Activated CD8-positive, alpha-beta memory T cell treated with anti-CD3 and anti-CD28 coated beads for 24 hours (primary cell): ENCODE measurements at regions not wholly inside any gene's neighbourhood (a gene's known extent, or its start where the extent isn't known, plus 50 kb on each side); places are given as distances from the start of the nearest gene placed in this dataset.

Experiments used
- DNase-seq: peaks from one replicate; pipeline ENCODE4 v3.0.0-alpha.2; 2020

GRCh38 chr17:33802349-33803198, 452.5 kb upstream of the CCL2 start:
- DNase-seq = no peak

GRCh38 chr17:33803199-33803685, 451.8 kb upstream of the CCL2 start:
- no peak for DNase-seq

- no peak for DNase-seq
Observed at GRCh38 chr17:33803686-33804085, 451.4 kb upstream of the CCL2 start.

- no peak for DNase-seq
Observed at GRCh38 chr17:33804401-33804800, 450.7 kb upstream of the CCL2 start.

DNA sequence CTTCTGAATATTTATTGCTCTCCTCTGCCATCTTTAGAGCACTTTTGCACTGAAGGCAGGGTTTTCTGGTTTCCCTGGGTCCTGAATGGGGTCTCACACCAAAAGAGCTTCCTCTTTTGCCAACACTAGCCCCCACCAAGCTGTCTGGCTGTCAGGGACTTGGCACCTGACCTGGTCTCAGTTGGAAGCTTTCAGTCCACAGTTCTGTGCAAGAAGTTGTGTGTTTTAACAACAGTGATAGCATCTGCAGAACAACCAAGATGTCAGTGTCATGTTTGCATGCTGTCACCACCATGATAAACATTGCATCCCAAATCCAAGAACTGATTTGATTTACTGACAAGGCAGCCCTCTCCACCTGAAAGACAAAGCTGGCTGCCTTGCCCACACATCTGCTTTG, 448.5 kb upstream of the CCL2 start:
- DNase-seq = no peak

GRCh38 chr17:33809748-33810147, 445.3 kb upstream of the CCL2 start:
- DNase-seq = no peak

- DNase-seq = no peak
Observed at GRCh38 chr17:33811004-33811760, 443.9 kb upstream of the CCL2 start.

DNA sequence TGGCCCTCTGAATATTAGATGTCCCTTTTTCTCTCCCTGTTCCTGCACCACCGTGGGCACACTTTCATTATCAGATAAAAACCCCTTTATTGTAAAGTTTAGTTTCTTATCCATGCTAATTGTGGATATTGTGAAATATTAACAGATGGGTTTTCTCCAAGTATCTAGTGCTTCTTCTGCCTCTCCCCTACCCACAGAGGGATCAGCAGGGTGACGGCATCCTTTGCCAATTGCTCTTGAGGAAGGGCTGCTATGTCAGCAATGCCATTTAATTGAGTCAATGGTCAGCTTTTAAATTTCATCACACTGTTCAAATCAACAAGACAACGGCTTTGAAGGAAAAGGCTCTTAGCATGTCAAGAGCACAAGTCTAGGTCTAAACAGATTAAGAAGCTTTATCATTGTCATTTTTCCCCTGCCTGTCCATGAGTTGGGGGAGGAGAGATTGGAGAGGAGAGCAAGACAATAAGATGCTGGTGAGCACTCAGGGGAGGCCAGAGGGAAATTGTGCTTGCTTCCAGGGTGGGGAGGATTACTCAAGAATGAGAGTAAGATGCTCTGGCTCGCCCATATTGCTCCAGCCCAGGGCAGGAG, 443.0 kb upstream of the CCL2 start:
- DNase-seq = no peak

DNA sequence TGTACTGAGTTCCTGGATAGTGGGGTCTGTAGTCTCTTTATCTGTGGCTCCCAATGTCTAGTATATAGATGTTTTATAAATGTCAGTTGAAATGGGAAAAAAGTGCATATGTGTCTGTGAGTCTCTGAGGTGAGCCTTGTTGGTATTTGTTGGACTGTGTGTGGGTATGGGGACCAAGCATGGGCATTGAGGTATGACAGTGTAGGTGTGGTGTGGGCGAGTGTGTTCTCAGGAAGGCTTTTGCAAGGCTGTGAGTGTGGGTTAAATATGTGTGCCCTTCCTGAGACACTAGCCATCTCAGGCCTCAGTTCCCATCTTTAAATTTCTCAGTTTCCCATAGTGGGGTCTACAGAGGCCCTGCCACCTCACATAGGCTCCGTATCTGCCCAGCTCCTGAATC, 440.2 kb upstream of the CCL2 start:
- DNase-seq = no peak

GRCh38 chr17:33816036-33816435, 439.0 kb upstream of the CCL2 start:
- DNase-seq = no peak

GRCh38 chr17:33816842-33817617, 438.1 kb upstream of the CCL2 start:
- DNase-seq = no peak

DNA sequence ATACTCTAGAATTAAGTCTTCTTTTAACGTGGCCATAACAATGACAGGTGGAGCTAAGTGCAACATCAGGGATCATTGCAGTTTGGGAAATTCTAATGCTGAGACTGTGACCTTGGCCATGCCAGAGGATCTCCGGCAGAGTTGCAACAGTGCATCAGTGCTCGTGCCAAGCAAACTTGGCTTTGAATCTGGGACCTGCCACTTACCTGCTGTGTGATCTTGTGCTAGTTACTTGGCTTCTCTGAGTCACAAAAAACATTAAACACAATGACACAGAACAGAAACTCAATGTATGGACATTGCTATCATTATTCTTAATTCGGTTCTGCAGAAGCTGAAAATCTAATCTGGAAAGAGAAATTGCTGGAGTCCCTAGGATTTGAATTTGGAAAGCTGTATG, 435.5 kb upstream of the CCL2 start:
- no peak for DNase-seq

GRCh38 chr17:33832262-33832661, 422.8 kb upstream of the CCL2 start:
- DNase-seq = no peak

- DNase-seq = no peak
Observed at GRCh38 chr17:33837281-33837680, 417.8 kb upstream of the CCL2 start.

DNA sequence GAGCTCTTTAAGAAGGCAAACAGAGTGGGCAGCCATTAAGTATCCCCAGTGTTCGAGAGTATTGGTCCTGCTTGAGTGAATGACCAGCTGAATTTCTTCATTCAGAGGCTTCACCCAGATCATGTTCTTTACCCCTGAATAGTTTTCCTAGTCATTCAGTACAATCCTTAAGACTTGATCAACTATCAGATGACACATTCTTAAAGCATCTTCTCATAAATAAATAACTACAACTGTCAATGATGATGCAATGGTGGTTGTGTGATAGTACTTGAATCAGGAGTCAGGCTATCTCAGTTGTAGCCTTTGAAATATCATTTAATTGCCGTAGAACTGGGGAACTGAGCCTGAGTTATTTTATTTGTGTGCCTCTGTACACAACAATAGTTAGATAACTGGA, 416.8 kb upstream of the CCL2 start:
- no peak for DNase-seq

GRCh38 chr17:33847900-33848299, 407.2 kb upstream of the CCL2 start:
- DNase-seq = no peak

DNA sequence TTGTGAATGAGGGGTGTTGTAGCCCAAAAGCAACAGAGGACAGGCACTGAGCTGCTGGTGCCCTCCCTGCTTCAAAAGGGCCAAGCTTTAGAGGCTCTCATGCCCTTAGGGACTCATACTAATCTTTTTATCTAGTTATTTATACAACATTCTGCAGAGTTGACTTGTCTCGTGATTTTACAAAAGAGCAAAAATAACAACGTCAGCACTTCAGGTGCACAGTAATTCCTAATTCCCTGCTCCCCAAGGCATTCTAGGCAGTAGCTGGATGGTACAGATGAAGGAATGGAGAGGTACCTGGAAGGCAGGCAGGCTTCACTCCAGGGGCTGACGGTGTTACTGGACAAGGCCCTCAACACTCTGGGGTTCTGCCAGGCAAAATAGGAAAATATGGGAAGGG, 406.7 kb upstream of the CCL2 start:
- no peak for DNase-seq

DNA sequence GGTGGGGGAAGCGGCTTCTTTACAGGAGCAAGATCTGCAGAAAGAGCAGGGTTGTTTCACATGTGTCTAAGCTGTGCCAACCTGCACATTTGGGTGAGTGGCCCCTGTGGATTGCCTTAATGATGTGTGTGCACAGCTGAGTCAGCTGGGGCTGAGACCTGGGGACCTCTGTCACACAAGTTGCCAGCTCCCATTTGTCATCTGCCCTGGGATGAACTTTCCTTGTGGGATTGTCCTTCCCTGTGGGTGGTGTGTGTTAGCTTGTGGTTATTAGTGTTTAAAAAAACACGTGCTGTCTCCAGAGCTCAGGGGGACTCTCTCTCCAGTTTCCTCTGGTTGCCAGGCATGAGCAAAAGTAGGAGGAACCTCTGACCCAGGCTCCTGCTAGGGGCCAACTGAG, 400.5 kb upstream of the CCL2 start:
- no peak for DNase-seq

- no peak for DNase-seq
Observed at GRCh38 chr17:33858121-33858520, 397.0 kb upstream of the CCL2 start.

DNA sequence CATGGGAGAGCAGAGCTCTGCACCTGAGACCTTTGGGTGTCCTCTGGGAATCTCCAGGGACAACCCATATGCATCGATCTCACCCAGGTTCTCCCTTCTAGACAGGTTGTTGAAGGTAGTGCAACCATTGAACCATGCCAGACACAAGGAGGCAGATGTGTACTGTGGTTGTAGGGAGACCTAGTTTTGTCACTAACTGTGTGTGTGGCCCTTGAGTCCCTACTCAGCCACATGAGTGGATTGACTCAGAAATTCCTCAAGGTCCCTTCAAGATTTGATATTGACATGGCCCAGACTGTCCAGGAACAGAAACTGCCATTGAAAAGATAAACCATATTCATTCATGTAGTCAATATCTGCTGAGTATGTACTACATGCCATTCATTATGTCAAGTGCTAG, 396.4 kb upstream of the CCL2 start:
- no peak for DNase-seq

DNA sequence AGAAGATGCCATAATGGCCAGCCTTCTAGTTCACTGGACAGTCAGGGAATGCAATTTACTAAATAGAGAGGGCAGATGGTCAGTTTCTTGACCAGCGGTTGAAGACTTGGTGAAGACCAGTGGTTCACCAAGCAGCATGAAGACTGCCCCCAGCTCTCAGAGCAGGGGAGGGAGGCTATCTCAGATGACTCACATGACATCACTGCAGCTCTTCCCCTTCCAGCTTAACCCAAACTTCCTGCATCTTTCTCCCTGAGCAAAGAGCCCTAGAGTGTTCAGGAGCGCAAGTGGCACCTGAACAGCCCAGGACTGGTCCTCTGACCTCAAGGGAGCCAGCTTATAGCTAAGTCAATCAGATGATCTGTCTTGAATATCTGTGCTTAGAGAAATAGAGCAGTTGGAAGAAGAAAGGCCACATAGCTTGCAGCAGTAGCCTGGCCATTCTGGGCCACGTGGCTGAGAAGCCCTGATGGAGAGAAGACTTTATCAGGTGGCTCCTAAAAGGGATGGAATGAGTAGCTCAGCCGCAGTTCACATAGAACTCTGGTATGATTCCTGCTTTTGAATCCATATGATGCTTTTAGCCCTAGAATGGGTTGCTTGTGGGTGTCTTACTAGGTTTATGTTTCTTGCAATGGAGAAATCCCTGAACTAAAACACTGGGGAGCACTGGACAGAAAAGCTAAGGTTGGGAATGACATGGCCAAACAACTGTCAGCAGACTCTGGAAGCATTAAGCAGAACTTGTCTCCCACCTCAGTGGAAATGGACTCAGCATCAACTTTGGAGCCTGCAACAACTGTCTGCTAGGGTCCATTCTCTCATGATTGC, 392.1 kb upstream of the CCL2 start:
- DNase-seq = no peak

DNA sequence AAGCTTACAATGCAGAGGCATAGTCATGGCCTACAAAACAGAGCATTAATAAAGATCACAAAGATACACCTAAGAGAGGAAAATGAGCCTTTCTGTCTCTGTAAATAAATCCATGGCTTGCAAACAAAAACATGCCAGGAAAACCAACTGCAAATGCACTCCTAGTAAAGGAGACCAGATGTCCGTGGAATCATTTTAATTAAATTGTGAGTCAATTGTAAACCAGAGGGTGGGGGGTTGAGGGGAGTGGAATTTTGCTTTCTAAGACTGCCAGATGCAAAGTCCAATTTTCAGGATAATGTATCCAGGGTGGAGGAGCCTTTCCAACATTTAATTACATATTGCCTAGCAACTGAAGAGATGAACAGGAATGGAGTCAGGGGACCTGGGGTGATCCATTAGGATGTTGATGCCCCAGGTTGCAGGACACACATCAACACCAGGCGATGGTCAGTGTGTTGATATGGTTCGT, 390.3 kb upstream of the CCL2 start:
- no peak for DNase-seq
